ENCODE measurements at regions not wholly inside any gene's neighbourhood (a gene's known extent, or its start where the extent isn't known, plus 50 kb on each side); places are given as distances from the start of the nearest gene placed in this dataset.

- TF ChIP-seq, protein P1, sequence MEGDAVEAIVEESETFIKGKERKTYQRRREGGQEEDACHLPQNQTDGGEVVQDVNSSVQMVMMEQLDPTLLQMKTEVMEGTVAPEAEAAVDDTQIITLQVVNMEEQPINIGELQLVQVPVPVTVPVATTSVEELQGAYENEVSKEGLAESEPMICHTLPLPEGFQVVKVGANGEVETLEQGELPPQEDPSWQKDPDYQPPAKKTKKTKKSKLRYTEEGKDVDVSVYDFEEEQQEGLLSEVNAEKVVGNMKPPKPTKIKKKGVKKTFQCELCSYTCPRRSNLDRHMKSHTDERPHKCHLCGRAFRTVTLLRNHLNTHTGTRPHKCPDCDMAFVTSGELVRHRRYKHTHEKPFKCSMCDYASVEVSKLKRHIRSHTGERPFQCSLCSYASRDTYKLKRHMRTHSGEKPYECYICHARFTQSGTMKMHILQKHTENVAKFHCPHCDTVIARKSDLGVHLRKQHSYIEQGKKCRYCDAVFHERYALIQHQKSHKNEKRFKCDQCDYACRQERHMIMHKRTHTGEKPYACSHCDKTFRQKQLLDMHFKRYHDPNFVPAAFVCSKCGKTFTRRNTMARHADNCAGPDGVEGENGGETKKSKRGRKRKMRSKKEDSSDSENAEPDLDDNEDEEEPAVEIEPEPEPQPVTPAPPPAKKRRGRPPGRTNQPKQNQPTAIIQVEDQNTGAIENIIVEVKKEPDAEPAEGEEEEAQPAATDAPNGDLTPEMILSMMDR (IDR thresholded peaks at IDR 0.05), result no peak
- no peak for TF ChIP-seq ZFX (IDR thresholded peaks at IDR 0.05; ENCODE audit: borderline replicate concordance)
Observed at GRCh38 chr5:53261245-53261644, 151.7 kb upstream of the MOCS2 start.
